ENCODE measurements at regions not wholly inside any gene's neighbourhood (a gene's known extent, or its start where the extent isn't known, plus 50 kb on each side); places are given as distances from the start of the nearest gene placed in this dataset.

DNA sequence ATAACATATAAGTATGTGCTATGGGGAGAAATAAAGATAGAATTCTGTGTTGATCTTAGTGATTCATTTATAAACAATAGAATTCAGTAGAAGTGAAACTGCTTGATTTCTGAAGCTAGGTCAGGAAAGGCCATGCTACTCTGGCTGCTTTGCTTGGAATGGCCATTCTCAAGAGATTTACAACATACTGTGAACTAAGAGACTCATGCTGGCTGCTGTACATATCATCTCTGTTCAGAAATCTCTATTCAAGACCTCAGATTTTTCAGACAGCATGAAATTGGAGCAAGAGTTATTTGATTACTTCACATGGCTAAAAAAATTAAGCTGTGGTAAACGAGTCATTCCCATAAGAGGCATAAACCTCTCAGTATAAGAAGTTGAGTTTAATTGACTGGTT, 662.6 kb downstream of the BCKDHB start:
- DNase-seq (ENCODE audit: low read depth in 2 of 3, low spot score in 1 of 3) = no peak

DNA sequence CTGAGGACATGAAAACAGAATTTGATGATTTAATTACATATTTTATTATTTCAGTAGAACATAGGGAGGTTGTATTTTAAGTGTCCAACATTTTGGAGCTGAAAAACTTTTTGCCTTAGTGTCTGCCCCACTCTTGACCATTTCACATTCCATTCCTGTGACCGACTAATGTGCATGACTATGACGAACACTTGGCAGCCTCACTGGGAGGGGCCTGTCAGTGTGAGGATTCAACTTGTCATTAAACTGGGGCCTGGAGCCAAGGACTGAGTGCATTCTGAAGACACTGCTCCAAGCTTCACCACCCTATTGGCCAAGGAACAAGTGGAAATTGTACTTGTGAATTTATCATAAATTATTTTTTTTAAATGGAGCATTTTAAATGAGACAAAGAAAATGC, 661.3 kb downstream of the BCKDHB start:
- no peak for DNase-seq (ENCODE audit: low read depth in 2 of 3, low spot score in 1 of 3)

- no peak for DNase-seq (ENCODE audit: low read depth in 2 of 3, low spot score in 1 of 3)
Observed at GRCh38 chr6:80744213-80744612, 637.7 kb downstream of the BCKDHB start.

- no peak for DNase-seq (ENCODE audit: low read depth in 2 of 3, low spot score in 1 of 3)
Observed at GRCh38 chr6:80742481-80742880, 636.0 kb downstream of the BCKDHB start.

DNA sequence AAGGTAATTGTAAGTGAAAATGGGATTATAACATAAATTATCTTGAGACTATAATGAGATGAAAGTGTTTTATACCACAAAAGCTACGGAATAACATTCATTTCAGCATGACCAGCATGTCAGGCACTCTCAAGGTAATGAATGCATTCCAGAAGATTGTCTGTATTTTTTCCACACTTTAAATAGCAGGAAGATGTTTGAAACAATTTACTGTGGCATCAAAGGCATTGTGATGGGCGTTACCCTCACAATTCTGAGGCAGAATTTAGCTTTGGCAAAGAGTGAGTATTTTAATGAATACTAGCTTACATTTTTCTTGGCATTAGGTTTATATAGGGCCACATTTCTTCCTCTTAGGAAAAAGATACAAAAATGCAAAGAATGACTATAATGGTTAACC, 627.2 kb downstream of the BCKDHB start:
- DNase-seq (ENCODE audit: low read depth in 2 of 3, low spot score in 1 of 3) = no peak

DNA sequence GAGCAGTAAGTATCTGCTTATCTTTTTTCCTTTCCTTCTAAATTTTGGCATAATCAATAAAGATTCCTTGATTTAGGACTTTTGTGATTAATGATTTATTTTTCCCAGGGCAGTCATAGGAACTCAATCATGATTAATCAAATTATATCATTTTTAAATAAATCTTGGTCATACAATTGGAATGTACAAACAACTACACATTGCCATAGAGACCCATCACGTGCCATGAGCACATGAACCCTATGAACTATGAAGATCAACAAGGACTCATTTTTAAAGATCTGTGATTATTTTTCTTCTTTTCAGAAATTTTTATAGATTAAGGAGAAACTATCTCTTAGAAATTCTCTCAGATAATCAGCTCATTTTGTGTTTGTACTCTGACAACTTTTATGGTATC, 622.4 kb downstream of the BCKDHB start:
- DNase-seq (ENCODE audit: low read depth in 2 of 3, low spot score in 1 of 3) = no peak

GRCh38 chr6:80728101-80728750, 621.8 kb downstream of the BCKDHB start:
- DNase-seq (ENCODE audit: low read depth in 2 of 3, low spot score in 1 of 3) = no peak

- no peak for DNase-seq (ENCODE audit: low read depth in 2 of 3, low spot score in 1 of 3)
Observed at GRCh38 chr6:80725156-80725930, 618.9 kb downstream of the BCKDHB start.

- DNase-seq (ENCODE audit: low read depth in 2 of 3, low spot score in 1 of 3) = no peak
Observed at GRCh38 chr6:80720824-80721223, 614.4 kb downstream of the BCKDHB start.

DNA sequence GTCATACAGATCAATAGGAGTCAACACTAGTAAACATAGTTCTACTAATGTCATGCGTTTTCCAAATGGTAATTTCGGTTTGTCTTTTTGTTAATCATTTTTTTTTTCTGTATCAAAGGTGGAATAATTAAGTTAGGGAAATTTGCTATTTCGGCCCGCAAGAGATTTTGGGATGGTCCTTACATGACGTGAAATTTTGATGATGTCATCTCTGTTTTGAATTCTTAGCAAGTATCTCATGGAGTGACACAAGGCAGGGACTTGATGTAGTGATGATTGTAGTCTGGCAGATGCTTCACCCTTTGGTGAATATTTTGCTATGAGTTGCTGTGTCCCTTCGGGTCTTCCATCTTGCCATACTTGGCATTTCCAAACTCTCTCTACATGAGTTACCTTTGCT, 608.0 kb downstream of the BCKDHB start:
- DNase-seq (ENCODE audit: low read depth in 2 of 3, low spot score in 1 of 3) = no peak

- no peak for DNase-seq (ENCODE audit: low read depth in 2 of 3, low spot score in 1 of 3)
Observed at GRCh38 chr6:80698459-80698858, 592.0 kb downstream of the BCKDHB start.

- no peak for DNase-seq (ENCODE audit: low read depth in 2 of 3, low spot score in 1 of 3)
Observed at GRCh38 chr6:80696268-80696667, 589.8 kb downstream of the BCKDHB start.

DNA sequence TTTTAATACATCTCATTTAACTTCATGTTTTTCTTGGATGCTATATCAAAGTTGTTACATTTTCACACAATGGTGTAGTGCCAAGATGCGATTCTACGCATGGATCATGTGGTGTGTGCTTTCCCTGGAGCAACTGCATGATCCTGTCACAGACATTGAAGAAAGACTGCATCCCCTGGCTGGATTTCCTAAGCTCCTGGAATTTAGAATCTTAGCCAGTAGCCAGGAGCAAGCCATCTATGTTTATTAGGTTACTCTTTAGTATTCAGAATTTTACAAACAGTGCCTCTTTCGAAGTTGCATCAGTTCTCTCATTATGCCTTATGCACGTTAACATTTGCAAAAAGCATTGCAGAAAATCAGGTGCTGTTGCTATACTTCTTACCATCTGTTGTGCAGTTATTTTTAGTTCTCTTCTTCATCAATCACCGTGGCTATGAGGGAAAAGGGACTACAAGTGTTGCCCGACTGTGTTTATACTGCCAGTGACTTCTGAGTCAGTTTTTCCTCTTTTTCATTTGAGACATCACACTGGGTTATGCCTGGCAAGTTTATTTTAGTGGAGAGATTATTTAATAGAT, 584.2 kb downstream of the BCKDHB start:
- DNase-seq (ENCODE audit: low read depth in 2 of 3, low spot score in 1 of 3) = no peak

GRCh38 chr6:80689716-80690395, 583.4 kb downstream of the BCKDHB start:
- no peak for DNase-seq (ENCODE audit: low read depth in 2 of 3, low spot score in 1 of 3)

DNA sequence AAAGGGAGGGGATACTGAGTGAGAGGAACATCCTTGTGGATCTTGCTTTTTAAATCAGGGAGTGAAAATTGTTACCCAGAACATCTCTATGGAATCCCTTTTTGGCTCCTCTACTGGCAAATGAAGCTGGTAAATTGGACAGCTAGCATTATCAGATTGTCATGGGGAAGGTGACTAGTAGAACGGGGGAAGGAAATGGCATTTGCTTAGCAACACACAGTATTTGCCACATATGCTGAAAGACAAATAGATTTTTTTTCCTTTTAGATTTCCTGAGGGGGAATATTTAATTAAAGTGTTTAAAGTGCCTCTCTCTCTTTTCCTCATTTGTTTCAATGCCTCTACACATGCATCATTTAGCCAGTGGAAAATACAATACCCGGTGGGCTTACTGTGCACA, 573.5 kb downstream of the BCKDHB start:
- no peak for DNase-seq (ENCODE audit: low read depth in 2 of 3, low spot score in 1 of 3)

DNA sequence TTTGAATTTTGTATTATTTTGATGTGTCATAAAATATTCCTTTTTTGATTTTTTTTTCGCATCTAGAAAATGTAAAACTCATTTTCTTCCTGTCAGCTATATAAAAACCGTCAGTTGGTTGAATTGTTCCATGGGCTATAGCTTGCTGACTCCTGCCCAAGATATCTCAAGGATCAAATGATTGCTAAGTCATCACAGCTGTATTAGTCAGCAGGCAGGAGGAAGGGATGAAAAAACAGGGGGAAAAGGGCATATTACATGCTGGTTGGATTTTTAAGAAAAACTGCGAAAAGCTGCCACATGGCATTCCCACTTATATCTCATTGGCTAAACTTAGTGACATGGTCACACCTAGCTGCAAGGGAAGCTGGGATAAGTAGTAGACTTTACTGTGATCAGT, 569.9 kb downstream of the BCKDHB start:
- DNase-seq (ENCODE audit: low read depth in 2 of 3, low spot score in 1 of 3) = no peak

DNA sequence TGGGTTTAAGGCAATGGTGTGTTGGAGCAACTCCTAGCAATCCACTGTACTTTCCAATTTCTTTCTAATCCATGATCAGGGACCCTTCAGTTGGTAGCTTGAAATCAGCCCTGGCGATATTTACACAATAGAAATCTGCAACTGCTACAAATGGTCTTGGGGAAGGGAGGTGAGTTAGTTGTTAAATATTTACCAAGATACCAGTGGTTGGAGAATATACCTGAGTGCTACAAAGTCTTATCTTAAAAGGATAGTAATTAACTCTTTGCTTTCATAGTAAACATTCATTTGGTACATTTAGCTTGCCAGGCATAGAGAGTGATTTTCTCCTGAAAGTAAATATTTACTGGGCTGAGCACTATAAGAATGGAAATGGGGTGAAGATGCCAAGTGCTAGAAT, 568.2 kb downstream of the BCKDHB start:
- no peak for DNase-seq (ENCODE audit: low read depth in 2 of 3, low spot score in 1 of 3)

- DNase-seq (ENCODE audit: low read depth in 2 of 3, low spot score in 1 of 3) = no peak
Observed at GRCh38 chr6:80673367-80673766, 566.9 kb downstream of the BCKDHB start.

- DNase-seq (ENCODE audit: low read depth in 2 of 3, low spot score in 1 of 3) = no peak
Observed at GRCh38 chr6:80667006-80667405, 560.5 kb downstream of the BCKDHB start.

DNA sequence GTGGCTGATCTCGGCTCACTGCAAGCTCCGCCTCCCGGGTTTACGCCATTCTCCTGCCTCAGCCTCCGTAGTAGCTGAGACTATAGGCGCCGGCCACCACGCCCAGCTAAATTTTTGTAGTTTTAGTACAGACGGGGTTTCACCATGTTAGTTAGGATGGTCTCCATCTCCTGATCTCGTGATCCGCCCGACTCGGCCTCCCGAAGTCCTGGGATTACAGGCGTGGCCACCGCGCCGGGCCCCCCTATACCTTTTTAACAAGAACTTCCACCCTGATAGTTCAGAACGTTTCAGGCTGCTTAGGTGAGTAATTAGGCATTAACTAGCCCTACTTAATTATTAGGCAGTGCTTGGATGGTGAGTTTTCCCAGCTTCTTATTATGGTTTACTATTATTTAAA, 552.5 kb downstream of the BCKDHB start:
- no peak for DNase-seq (ENCODE audit: low read depth in 2 of 3, low spot score in 1 of 3)

DNA sequence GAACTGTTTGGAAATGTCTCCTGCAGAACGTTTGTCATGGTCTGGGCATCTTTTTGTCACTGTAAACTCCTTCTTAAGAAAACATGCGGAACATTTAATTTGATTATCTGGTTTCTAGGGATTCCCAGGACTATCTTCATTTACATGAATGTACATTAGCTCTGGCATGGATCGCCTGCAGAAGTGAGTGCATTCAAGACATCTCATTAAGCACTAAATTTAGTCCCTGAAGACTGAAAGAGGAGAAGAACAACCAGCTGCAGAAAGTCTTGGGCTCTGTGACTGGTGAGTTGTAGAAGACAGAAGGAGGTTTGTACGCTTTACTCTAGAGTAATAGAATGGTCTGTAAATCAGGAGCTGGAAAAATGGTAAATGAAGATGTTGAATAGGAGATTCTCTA, 540.7 kb downstream of the BCKDHB start:
- no peak for DNase-seq (ENCODE audit: low read depth in 2 of 3, low spot score in 1 of 3)

- no peak for DNase-seq (ENCODE audit: low read depth in 2 of 3, low spot score in 1 of 3)
Observed at GRCh38 chr6:80643881-80644280, 537.4 kb downstream of the BCKDHB start.
